Gastroesophageal sphincter (tissue), 4 donors: ENCODE measurements at regions not wholly inside any gene's neighbourhood (a gene's known extent, or its start where the extent isn't known, plus 50 kb on each side); places are given as distances from the start of the nearest gene placed in this dataset.
"Not testable (repeated sequence)": the region's sequence is repeated elsewhere in the genome, so short reads cannot be mapped to it uniquely, and the experiment has no call there.

Experiments
- ATAC-seq: fragments of 150-250 bp; one replicate; pipeline ENCODE4 v1.9.1; 2016; ENCODE audit warnings: mild to moderate bottlenecking, moderate library complexity
- H3K27ac ChIP-seq, 4 donors: fragments of 200-600 bp; sonication (generic) in 3 of 4; 1 replicate in 3 of 4; 2 replicates in 1 of 4; pipeline ENCODE4 v1.5.1; 2016 to 2019
- H3K27me3 ChIP-seq: fragments of 200-600 bp; sonication (generic); one replicate; pipeline ENCODE4 v1.5.1; 2019
- H3K36me3 ChIP-seq, 2 donors: fragments of 200-600 bp; sonication (generic); one replicate each; pipeline ENCODE4 v1.5.1; 2019; ENCODE audit warnings: control low read depth in 1 of 2
- H3K4me1 ChIP-seq, 3 donors: fragments of 200-600 bp; sonication (generic); 1 replicate in 2 of 3; 2 replicates in 1 of 3; pipeline ENCODE4 v1.5.1; 2016 to 2019; ENCODE audit warnings: control low read depth in 2 of 3
- H3K4me3 ChIP-seq, 2 donors: fragments of 200-600 bp; sonication (generic); one replicate each; pipeline ENCODE4 v1.5.1; 2019; ENCODE audit warnings: mild to moderate bottlenecking in 1 of 2, moderate library complexity in 1 of 2
- H3K9me3 ChIP-seq, 3 donors: fragments of 200-600 bp; sonication (generic); one replicate each; pipeline ENCODE4 v1.5.1; 2017 to 2019; ENCODE audit warnings: control low read depth in 2 of 3
- EP300 ChIP-seq: sonication (generic); formaldehyde crosslinking; IDR thresholded peaks from one replicate; pipeline ENCODE4 v1.6.1; 2017; ENCODE audit warnings: antibody characterized with exemption, mild to moderate bottlenecking
- POLR2A ChIP-seq, 2 donors: fragments of 450-650 bp; IDR thresholded peaks; one replicate each; pipeline ENCODE4 v1.6.1; 2017; ENCODE audit warnings: antibody characterized with exemption in 2 of 2, mild to moderate bottlenecking in 2 of 2, moderate library complexity in 1 of 2
- POLR2AphosphoS5 ChIP-seq: sonication (generic); formaldehyde crosslinking; IDR thresholded peaks from one replicate; pipeline ENCODE4 v1.6.1; 2017; ENCODE audit warnings: antibody characterized with exemption
- WGBS, 2 donors: methylation state at CpG; one replicate each; pipeline ENCODE4 v1.1.5; 2018; ENCODE audit warnings: low coverage in 1 of 2; 5-methylcytosine and 5-hydroxymethylcytosine counted together
- TF ChIP-seq, protein P1 (sequence below), 4 experiments: fragments of 200-600 bp in 2 of 4; fragments of 450-650 bp in 2 of 4; sonication (generic) in 1 of 4; IDR thresholded peaks; one replicate each; pipeline ENCODE4 v1.5.1; 2017 to 2019; ENCODE audit warnings: antibody characterized with exemption in 4 of 4, mild to moderate bottlenecking in 2 of 4, moderate library complexity in 2 of 4

DNA sequence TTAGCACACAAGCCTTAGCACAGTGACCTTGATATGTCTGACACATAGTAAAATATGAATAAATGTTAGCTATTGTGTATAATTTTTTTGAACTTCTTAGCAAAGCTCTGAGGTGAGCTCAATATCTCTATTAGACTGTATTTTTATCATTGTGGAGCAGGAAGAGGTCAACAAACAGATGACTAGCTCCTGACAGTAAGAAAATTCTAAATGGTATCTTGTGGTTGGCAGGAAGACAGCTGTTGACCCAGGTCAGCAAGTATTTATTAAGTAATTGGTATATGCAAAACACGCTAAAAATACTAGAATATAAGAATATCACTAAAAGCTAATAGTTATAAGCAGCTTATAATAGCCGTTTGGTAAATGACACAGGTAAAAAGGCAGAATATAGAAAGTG is 77.5 kb upstream of the MARCKS start:
- no peaks in the 10 kb centered on the region for H3K9me3 ChIP-seq
- no peak for TF ChIP-seq POLR2AphosphoS5
- no peak for TF ChIP-seq POLR2A (IDR thresholded peaks at IDR 0.05)
- no peak for TF ChIP-seq EP300
- TF ChIP-seq, protein P1, sequence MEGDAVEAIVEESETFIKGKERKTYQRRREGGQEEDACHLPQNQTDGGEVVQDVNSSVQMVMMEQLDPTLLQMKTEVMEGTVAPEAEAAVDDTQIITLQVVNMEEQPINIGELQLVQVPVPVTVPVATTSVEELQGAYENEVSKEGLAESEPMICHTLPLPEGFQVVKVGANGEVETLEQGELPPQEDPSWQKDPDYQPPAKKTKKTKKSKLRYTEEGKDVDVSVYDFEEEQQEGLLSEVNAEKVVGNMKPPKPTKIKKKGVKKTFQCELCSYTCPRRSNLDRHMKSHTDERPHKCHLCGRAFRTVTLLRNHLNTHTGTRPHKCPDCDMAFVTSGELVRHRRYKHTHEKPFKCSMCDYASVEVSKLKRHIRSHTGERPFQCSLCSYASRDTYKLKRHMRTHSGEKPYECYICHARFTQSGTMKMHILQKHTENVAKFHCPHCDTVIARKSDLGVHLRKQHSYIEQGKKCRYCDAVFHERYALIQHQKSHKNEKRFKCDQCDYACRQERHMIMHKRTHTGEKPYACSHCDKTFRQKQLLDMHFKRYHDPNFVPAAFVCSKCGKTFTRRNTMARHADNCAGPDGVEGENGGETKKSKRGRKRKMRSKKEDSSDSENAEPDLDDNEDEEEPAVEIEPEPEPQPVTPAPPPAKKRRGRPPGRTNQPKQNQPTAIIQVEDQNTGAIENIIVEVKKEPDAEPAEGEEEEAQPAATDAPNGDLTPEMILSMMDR (IDR thresholded peaks at IDR 0.05), result no peak
- H3K27ac ChIP-seq, result no peak overlapping the region
- no peaks in the 10 kb centered on the region for H3K27me3 ChIP-seq
- 89 to 92% methylated on average over 2 of the region's 2 CpGs for WGBS, 2 donors
- H3K36me3 ChIP-seq, result no peaks in the 10 kb centered on the region
- no peak for ATAC-seq
- H3K4me1 ChIP-seq, result no peaks in the 10 kb centered on the region
- no peak overlapping the region for H3K4me3 ChIP-seq

GRCh38 chr6:113782636-113783035 is 74.5 kb upstream of the MARCKS start:
- Histone ChIP-seq H3K27me3 (no peaks in the 10 kb centered on the region), H3K36me3 (no peaks in the 10 kb centered on the region), H3K4me3 (no peak overlapping the region), H3K9me3 (no peaks in the 10 kb centered on the region), H3K4me1 (no peaks in the 10 kb centered on the region), H3K27ac (no peak overlapping the region)
- ATAC-seq, result no peak
- TF ChIP-seq POLR2AphosphoS5 (no peak), EP300 (no peak), POLR2A (IDR thresholded peaks at IDR 0.05) (no peak)
- TF ChIP-seq, protein P1 (IDR thresholded peaks at IDR 0.05), result no peak

DNA sequence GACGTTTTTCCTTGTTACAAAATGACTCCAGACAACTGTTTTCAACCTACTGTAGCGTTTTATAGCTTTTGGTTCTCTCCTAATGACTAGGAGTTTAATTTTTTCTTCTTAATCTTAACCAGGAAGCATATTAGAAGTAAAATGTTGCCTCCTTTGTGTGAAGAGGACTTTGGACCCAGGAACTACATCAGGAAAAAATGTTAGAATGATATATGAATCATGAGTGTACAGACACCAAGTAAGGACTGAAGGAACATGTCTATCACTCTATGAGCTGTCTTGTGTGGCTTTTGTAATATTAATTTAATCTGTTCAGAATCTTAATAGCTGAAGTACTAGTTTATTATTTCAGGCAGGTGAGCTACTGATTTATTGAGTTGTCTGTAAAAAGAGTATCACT is 71.0 kb upstream of the MARCKS start:
- no peak for ATAC-seq
- no peak overlapping the region for H3K4me3 ChIP-seq
- TF ChIP-seq, protein P1 (IDR thresholded peaks at IDR 0.05), result no peak
- TF ChIP-seq EP300, result no peak
- TF ChIP-seq POLR2AphosphoS5, result no peak
- TF ChIP-seq POLR2A (IDR thresholded peaks at IDR 0.05), result no peak
- no peak overlapping the region for H3K27ac ChIP-seq
- no peaks in the 10 kb centered on the region for H3K36me3 ChIP-seq
- no peaks in the 10 kb centered on the region for H3K27me3 ChIP-seq
- no peaks in the 10 kb centered on the region for H3K9me3 ChIP-seq
- H3K4me1 ChIP-seq, result no peaks in the 10 kb centered on the region
- WGBS, 2 donors, result 82 to 87% methylated on average over 2 of the region's 2 CpGs

GRCh38 chr6:113788586-113788985 is 68.6 kb upstream of the MARCKS start:
- Histone ChIP-seq H3K27ac (no peak overlapping the region), H3K27me3 (no peaks in the 10 kb centered on the region), H3K9me3 (no peaks in the 10 kb centered on the region), H3K36me3 (no peaks in the 10 kb centered on the region), H3K4me1 (no peaks in the 10 kb centered on the region), H3K4me3 (no peak overlapping the region)
- 100% methylated on average over 2 to 3 of the region's 4 CpGs for WGBS, 2 donors
- no peak for TF ChIP-seq POLR2A (IDR thresholded peaks at IDR 0.05)
- TF ChIP-seq, protein P1 (IDR thresholded peaks at IDR 0.05), result no peak
- TF ChIP-seq EP300, result no peak
- TF ChIP-seq POLR2AphosphoS5, result no peak
- ATAC-seq, result no peak

GRCh38 chr6:113791225-113791624 is 65.9 kb upstream of the MARCKS start:
- ATAC-seq, H3K27ac ChIP-seq, H3K27me3 ChIP-seq: not testable (repeated sequence)

GRCh38 chr6:113795371-113795770 is 61.8 kb upstream of the MARCKS start:
- H3K36me3 ChIP-seq, H3K4me3 ChIP-seq, ATAC-seq, H3K9me3 ChIP-seq, H3K27ac ChIP-seq, H3K4me1 ChIP-seq, H3K27me3 ChIP-seq: not testable (repeated sequence)
- 76 to 94% methylated on average over 4 of the region's 4 CpGs for whole genome bisulfite sequencing, 2 donors

More at GRCh38 chr6:113791225-113791624, 65.9 kb upstream of the MARCKS start:
- WGBS, 2 donors, result 89 to 96% methylated on average over 3 to 4 of the region's 4 CpGs
- not testable (repeated sequence) for H3K9me3 ChIP-seq, H3K4me1 ChIP-seq, H3K36me3 ChIP-seq, H3K4me3 ChIP-seq
